ENCODE measurements at regions not wholly inside any gene's neighbourhood (a gene's known extent, or its start where the extent isn't known, plus 50 kb on each side); places are given as distances from the start of the nearest gene placed in this dataset.

GRCh38 chr12:114955414-114956014 lies 271.5 kb upstream of the TBX3 start:
- peak overlapping the region; percentile 31 for H4K8ac ChIP-seq (ENCODE audit: low read depth, low read length)
- H3K4me3 ChIP-seq (ENCODE audit: low read depth, low read length): no peak overlapping the region
- H3K23ac ChIP-seq (ENCODE audit: low read length): no peak overlapping the region
- H2AFZ ChIP-seq (ENCODE audit: insufficient read depth, low read length, poor library complexity): no peak overlapping the region
- H3K4me2 ChIP-seq (ENCODE audit: low read length): no peak overlapping the region
- no peak overlapping the region for H3K18ac ChIP-seq (ENCODE audit: low read length)
- no peaks in the 10 kb centered on the region for H3K36me3 ChIP-seq (ENCODE audit: control insufficient read depth in 1 of 2, insufficient read depth in 2 of 2, low read length in 2 of 2)
- no peaks in the 10 kb centered on the region for H3K27me3 ChIP-seq (ENCODE audit: insufficient read depth, low read length)
- H3K4me1 ChIP-seq (ENCODE audit: control insufficient read depth in 1 of 2, insufficient read depth in 2 of 2, low read length in 2 of 2): peaks cover 0 to 2% of the 10 kb centered on the region in 2 experiments
- H3K9ac ChIP-seq (ENCODE audit: low read length): no peak overlapping the region
- peak overlapping the region; percentile 39 for H2BK120ac ChIP-seq (ENCODE audit: insufficient read depth, low read length, poor library complexity)
- peak overlapping the region; percentile 73 for H2BK5ac ChIP-seq (ENCODE audit: low read depth, low read length, poor library complexity)
- no peak overlapping the region for H2AK5ac ChIP-seq (ENCODE audit: low read length)
- no peak overlapping the region for H2BK12ac ChIP-seq (ENCODE audit: low read length)
- DNase-seq: no peak
- peak overlapping the region; percentile 68 for H3K27ac ChIP-seq (ENCODE audit: low read depth, low read length)
- H3K4ac ChIP-seq (ENCODE audit: low read depth, low read length): no peak overlapping the region
- H3K9me3 ChIP-seq (ENCODE audit: insufficient read depth, low read depth, low read length): no peaks in the 10 kb centered on the region
- H3K79me2 ChIP-seq (ENCODE audit: control insufficient read depth, insufficient read depth, low read length, poor library complexity): no peaks in the 10 kb centered on the region
- H3K79me1 ChIP-seq (ENCODE audit: low read length): peaks cover 3% of the 10 kb centered on the region
- H3K14ac ChIP-seq (ENCODE audit: low read length): no peak overlapping the region
- no peak overlapping the region for H4K12ac ChIP-seq (ENCODE audit: low read depth, low read length)
- H4K91ac ChIP-seq (ENCODE audit: low read depth, low read length): no peak overlapping the region
- WGBS (ENCODE audit: extremely low coverage, insufficient coverage, insufficient read length): no CpG with 5 or more reads among the region's 2 CpGs

GRCh38 chr12:114954511-114955055 lies 270.6 kb upstream of the TBX3 start:
- Histone ChIP-seq H3K18ac (ENCODE audit: low read length) (no peak overlapping the region), H3K79me1 (ENCODE audit: low read length) (peaks cover 3% of the 10 kb centered on the region), H3K14ac (ENCODE audit: low read length) (no peak overlapping the region), H3K4me3 (ENCODE audit: low read depth, low read length) (no peak overlapping the region), H3K36me3 (ENCODE audit: control insufficient read depth in 1 of 2, insufficient read depth in 2 of 2, low read length in 2 of 2) (no peaks in the 10 kb centered on the region), H4K12ac (ENCODE audit: low read depth, low read length) (no peak overlapping the region), H4K8ac (ENCODE audit: low read depth, low read length) (no peak overlapping the region), H2BK120ac (ENCODE audit: insufficient read depth, low read length, poor library complexity) (peak overlapping the region; percentile 15), H3K4me1 (ENCODE audit: control insufficient read depth in 1 of 2, insufficient read depth in 2 of 2, low read length in 2 of 2) (no peaks in the 10 kb centered on the region), H2AFZ (ENCODE audit: insufficient read depth, low read length, poor library complexity) (no peak overlapping the region), H2BK5ac (ENCODE audit: low read depth, low read length, poor library complexity) (peak overlapping the region; percentile 16), H2BK12ac (ENCODE audit: low read length) (peak overlapping the region; percentile 44), H3K4ac (ENCODE audit: low read depth, low read length) (no peak overlapping the region), H3K27me3 (ENCODE audit: insufficient read depth, low read length) (no peaks in the 10 kb centered on the region), H3K9ac (ENCODE audit: low read length) (no peak overlapping the region), H3K9me3 (ENCODE audit: insufficient read depth, low read depth, low read length) (no peaks in the 10 kb centered on the region), H3K79me2 (ENCODE audit: control insufficient read depth, insufficient read depth, low read length, poor library complexity) (no peaks in the 10 kb centered on the region), H3K23ac (ENCODE audit: low read length) (no peak overlapping the region), H4K91ac (ENCODE audit: low read depth, low read length) (peak overlapping the region; percentile 39), H2AK5ac (ENCODE audit: low read length) (no peak overlapping the region), H3K4me2 (ENCODE audit: low read length) (no peak overlapping the region), H3K27ac (ENCODE audit: low read depth, low read length) (peak overlapping the region; percentile 32)
- no CpG with 5 or more reads among the region's 6 CpGs for WGBS (ENCODE audit: extremely low coverage, insufficient coverage, insufficient read length)
- no peak for DNase-seq

- Histone ChIP-seq H3K9ac (ENCODE audit: low read length) (no peak overlapping the region), H3K18ac (ENCODE audit: low read length) (no peak overlapping the region), H3K4me3 (ENCODE audit: low read depth, low read length) (no peak overlapping the region), H2AFZ (ENCODE audit: insufficient read depth, low read length, poor library complexity) (no peak overlapping the region), H3K23ac (ENCODE audit: low read length) (no peak overlapping the region), H3K36me3 (ENCODE audit: control insufficient read depth in 1 of 2, insufficient read depth in 2 of 2, low read length in 2 of 2) (no peaks in the 10 kb centered on the region), H3K79me2 (ENCODE audit: control insufficient read depth, insufficient read depth, low read length, poor library complexity) (no peaks in the 10 kb centered on the region), H3K9me3 (ENCODE audit: insufficient read depth, low read depth, low read length) (no peaks in the 10 kb centered on the region), H4K12ac (ENCODE audit: low read depth, low read length) (no peak overlapping the region), H3K14ac (ENCODE audit: low read length) (no peak overlapping the region), H3K27me3 (ENCODE audit: insufficient read depth, low read length) (no peaks in the 10 kb centered on the region), H3K4ac (ENCODE audit: low read depth, low read length) (no peak overlapping the region), H2BK12ac (ENCODE audit: low read length) (peak overlapping the region; percentile 61), H4K91ac (ENCODE audit: low read depth, low read length) (no peak overlapping the region), H4K8ac (ENCODE audit: low read depth, low read length) (peak overlapping the region; percentile 1), H3K79me1 (ENCODE audit: low read length) (peaks cover 3% of the 10 kb centered on the region), H3K4me2 (ENCODE audit: low read length) (no peak overlapping the region), H2AK5ac (ENCODE audit: low read length) (peak overlapping the region; percentile 3), H2BK120ac (ENCODE audit: insufficient read depth, low read length, poor library complexity) (no peak overlapping the region), H2BK5ac (ENCODE audit: low read depth, low read length, poor library complexity) (peak overlapping the region; percentile 24), H3K4me1 (ENCODE audit: control insufficient read depth in 1 of 2, insufficient read depth in 2 of 2, low read length in 2 of 2) (peaks cover 0 to 1% of the 10 kb centered on the region in 2 experiments), H3K27ac (ENCODE audit: low read depth, low read length) (no peak overlapping the region)
- DNase-seq: no peak
- no CpG with 5 or more reads among the region's 18 CpGs for WGBS (ENCODE audit: extremely low coverage, insufficient coverage, insufficient read length)
Measured at GRCh38 chr12:114952573-114953271, 268.7 kb upstream of the TBX3 start.

DNA sequence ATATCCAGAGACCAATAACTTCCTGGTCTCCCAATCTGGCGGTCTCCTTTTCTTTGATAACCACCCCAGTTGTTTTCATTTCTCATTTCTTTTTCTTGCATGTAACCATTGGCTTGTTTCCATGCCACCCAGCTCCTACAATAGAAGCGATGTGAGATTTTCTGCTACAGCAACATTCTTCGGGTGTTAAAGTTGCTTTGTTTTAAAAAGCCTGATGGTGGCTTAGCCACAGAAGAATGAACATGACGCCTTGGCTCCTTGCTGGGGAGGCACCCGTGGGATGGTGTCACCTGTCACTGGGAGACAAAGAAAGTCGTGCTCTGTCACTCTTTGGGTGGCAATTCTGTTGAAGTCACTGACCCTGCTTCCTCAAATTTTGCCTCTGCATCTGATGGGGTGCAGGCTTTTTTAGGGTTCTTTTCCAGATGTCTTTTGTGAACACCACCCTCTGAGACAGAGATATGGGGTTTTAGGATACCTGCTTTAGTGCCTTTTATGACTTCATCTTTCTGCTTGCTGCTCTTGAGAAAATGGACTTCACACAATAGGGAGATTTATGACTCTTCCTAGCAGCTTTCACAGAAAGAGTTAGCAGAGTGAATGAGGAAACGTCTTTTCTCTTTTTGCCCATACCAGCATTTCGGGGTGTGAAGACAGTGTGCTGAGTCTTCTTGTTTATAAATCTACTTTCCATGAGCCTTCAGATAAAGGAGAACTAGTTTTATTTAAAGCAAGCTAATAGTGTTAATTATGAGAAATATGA lies 265.3 kb upstream of the TBX3 start:
- DNase-seq: no peak
- no peak overlapping the region for H3K23ac ChIP-seq (ENCODE audit: low read length)
- no peaks in the 10 kb centered on the region for H3K27me3 ChIP-seq (ENCODE audit: insufficient read depth, low read length)
- H3K9ac ChIP-seq (ENCODE audit: low read length): no peak overlapping the region
- H2AK5ac ChIP-seq (ENCODE audit: low read length): no peak overlapping the region
- no peak overlapping the region for H2BK5ac ChIP-seq (ENCODE audit: low read depth, low read length, poor library complexity)
- no peak overlapping the region for H3K14ac ChIP-seq (ENCODE audit: low read length)
- no peak overlapping the region for H4K12ac ChIP-seq (ENCODE audit: low read depth, low read length)
- H2AFZ ChIP-seq (ENCODE audit: insufficient read depth, low read length, poor library complexity): no peak overlapping the region
- H2BK120ac ChIP-seq (ENCODE audit: insufficient read depth, low read length, poor library complexity): no peak overlapping the region
- H3K36me3 ChIP-seq (ENCODE audit: control insufficient read depth in 1 of 2, insufficient read depth in 2 of 2, low read length in 2 of 2): no peaks in the 10 kb centered on the region
- H3K4me1 ChIP-seq (ENCODE audit: control insufficient read depth in 1 of 2, insufficient read depth in 2 of 2, low read length in 2 of 2): peaks cover 0 to 1% of the 10 kb centered on the region in 2 experiments
- H3K27ac ChIP-seq (ENCODE audit: low read depth, low read length): no peak overlapping the region
- no peaks in the 10 kb centered on the region for H3K9me3 ChIP-seq (ENCODE audit: insufficient read depth, low read depth, low read length)
- no peak overlapping the region for H4K91ac ChIP-seq (ENCODE audit: low read depth, low read length)
- H3K4me3 ChIP-seq (ENCODE audit: low read depth, low read length): no peak overlapping the region
- H4K8ac ChIP-seq (ENCODE audit: low read depth, low read length): no peak overlapping the region
- no peaks in the 10 kb centered on the region for H3K79me2 ChIP-seq (ENCODE audit: control insufficient read depth, insufficient read depth, low read length, poor library complexity)
- H2BK12ac ChIP-seq (ENCODE audit: low read length): no peak overlapping the region
- no peak overlapping the region for H3K4ac ChIP-seq (ENCODE audit: low read depth, low read length)
- H3K18ac ChIP-seq (ENCODE audit: low read length): no peak overlapping the region
- no CpG with 5 or more reads among the region's 8 CpGs for WGBS (ENCODE audit: extremely low coverage, insufficient coverage, insufficient read length)
- H3K79me1 ChIP-seq (ENCODE audit: low read length): no peaks in the 10 kb centered on the region
- H3K4me2 ChIP-seq (ENCODE audit: low read length): no peak overlapping the region

Measured in trophoblast cell (in vitro differentiated cells and primary cell).